Mesenteric fat pad (tissue), 1 donor: ENCODE measurements at regions not wholly inside any gene's neighbourhood (a gene's known extent, or its start where the extent isn't known, plus 50 kb on each side); places are given as distances from the start of the nearest gene placed in this dataset.

ENCODE experiments used
- DNase-seq: peaks from one replicate; pipeline ENCODE4 v3.0.0-alpha.2; 2020; ENCODE audit warnings: low spot score
- donor health status: DM: yes; HTN: yes; CAD: no.

- DNase-seq = no peak
These were observed 521.0 kb upstream of the MYT1L start for GRCh38 chr2:2851806-2852777.

GRCh38 chr2:2851316-2851715 lies 520.2 kb upstream of the MYT1L start:
- no peak for DNase-seq

GRCh38 chr2:2850859-2851258 lies 519.8 kb upstream of the MYT1L start:
- DNase-seq = no peak

- no peak for DNase-seq
These were observed 519.2 kb upstream of the MYT1L start for GRCh38 chr2:2850218-2850755.

- DNase-seq = no peak
These were observed 518.6 kb upstream of the MYT1L start for GRCh38 chr2:2849464-2850217.

- DNase-seq = no peak
These were observed 517.7 kb upstream of the MYT1L start for GRCh38 chr2:2848621-2849333.

- no peak for DNase-seq
These were observed 517.1 kb upstream of the MYT1L start for GRCh38 chr2:2848198-2848597.

GRCh38 chr2:2847209-2847676 lies 516.2 kb upstream of the MYT1L start:
- no peak for DNase-seq

- peak; percentile 84 for DNase-seq
These were observed 515.5 kb upstream of the MYT1L start for GRCh38 chr2:2846332-2847208.

GRCh38 chr2:2845806-2846315 lies 514.8 kb upstream of the MYT1L start:
- DNase-seq = peak; percentile 62

- DNase-seq = peak; percentile 77
These were observed 514.2 kb upstream of the MYT1L start for GRCh38 chr2:2845267-2845666.

- DNase-seq = peak; percentile 39
These were observed 513.0 kb upstream of the MYT1L start for GRCh38 chr2:2843969-2844548.

GRCh38 chr2:2842466-2842865 lies 511.4 kb upstream of the MYT1L start:
- peak; percentile 80 for DNase-seq

GRCh38 chr2:2840681-2841300 lies 509.7 kb upstream of the MYT1L start:
- no peak for DNase-seq

GRCh38 chr2:2839782-2840531 lies 508.9 kb upstream of the MYT1L start:
- peak; percentile 74 for DNase-seq

- peak; percentile 82 for DNase-seq
These were observed 508.3 kb upstream of the MYT1L start for GRCh38 chr2:2839393-2839781.

GRCh38 chr2:2838548-2838845 lies 507.4 kb upstream of the MYT1L start:
- DNase-seq = peak; percentile 75

- DNase-seq = peak; percentile 82
These were observed 506.9 kb upstream of the MYT1L start for GRCh38 chr2:2837746-2838547.
